Amniotic stem cell (primary cell): ENCODE measurements at regions not wholly inside any gene's neighbourhood (a gene's known extent, or its start where the extent isn't known, plus 50 kb on each side); places are given as distances from the start of the nearest gene placed in this dataset.
"Not testable (repeated sequence)": the region's sequence is repeated elsewhere in the genome, so short reads cannot be mapped to it uniquely, and the experiment has no call there.

ENCODE experiments used
- DNase-seq: peaks from one replicate; lab custom pipeline; 2025; lab: John Stamatoyannopoulos, UW

DNA sequence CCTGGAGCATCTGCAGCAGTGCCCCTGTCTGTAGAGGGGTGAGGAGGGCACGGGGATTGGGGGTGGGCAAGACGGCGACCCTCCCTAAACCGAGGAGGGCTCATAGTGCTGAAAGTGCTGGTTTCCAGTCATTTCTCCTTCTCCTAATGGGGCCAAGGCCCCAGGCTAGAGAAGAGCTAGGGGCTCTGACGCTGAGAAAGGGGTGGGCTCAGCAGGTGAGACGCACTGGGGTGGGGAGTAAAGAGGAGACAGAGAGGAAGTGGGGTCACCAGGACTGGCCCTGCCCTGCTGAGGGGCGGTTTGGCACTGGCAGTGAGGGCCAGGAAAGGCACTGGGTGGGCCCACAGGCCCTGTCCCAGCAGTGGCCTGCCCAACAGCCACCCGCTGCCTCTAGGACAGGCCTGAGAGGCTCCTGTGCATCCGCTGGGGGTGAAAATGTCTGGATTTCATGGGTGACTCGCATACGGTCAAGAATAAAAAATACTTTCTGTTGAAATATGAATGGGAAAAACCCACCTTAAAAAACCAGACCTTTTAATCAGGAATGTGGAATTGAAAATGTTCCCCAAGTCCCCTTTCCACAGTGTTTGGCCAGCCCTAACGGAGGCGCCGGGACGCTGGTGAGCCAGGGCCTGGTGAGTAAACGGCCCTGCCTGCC is 122.4 kb upstream of the SMURF2 start:
- DNase-seq: no peak

DNA sequence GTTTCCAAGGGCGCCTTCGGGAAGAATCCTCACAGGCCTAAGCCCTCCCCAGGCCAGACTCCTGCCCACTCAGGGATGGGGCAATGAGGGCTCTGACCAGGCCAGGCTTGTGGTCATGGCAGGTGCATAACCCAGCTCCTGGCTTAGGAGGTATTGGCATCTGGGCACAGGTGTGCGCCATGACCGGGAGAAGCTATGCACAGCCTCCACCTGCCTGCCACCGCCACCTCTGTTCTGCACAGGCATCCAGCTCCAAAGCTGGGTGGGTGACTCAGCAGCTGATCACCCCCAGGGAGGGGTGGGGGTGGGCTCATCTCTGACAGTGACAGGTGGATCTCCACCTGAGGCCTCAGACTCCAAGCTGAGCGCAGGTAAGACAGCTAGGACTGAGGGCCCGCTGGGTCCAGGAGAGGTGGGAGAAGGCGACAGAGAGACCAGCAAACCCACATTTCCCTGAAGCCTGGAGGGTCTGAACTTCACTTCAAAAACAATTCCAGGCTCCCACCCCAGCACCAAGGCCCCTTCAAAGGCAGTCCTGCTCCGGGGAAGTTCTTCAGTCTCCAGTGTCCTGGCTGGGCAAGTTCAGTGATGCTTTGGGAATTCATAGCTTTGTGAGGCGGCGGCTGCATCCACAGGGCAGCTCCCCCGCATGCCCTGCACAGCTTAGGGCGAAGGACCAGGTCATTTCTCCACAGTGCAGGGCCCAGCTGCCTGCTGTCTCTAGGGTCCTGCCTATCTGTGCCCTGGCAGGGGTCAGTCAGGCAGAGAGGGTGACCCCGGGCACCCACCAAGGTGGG is 121.6 kb upstream of the SMURF2 start:
- DNase-seq: no peak

DNA sequence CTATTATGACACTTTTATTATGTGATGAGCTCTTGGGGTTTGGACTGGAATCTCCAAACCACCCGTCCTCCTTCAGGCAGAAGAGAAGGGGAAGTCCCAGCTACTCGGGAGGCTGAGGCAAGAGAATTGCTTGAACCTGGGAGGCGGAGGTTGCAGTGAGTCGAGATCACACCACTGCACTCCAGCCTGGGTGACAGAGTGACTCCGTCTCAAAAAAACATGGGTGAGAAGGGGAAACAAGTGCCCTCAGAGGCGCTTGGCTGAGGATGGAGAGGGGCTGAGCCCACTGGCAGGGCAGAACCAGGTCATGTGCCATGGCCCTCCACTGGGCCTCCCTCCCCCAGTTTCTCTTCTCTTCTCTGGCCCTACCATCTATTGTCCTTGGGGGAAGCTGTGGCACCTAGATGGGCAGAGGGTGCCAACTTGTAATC is 120.9 kb upstream of the SMURF2 start:
- DNase-seq: no peak

DNA sequence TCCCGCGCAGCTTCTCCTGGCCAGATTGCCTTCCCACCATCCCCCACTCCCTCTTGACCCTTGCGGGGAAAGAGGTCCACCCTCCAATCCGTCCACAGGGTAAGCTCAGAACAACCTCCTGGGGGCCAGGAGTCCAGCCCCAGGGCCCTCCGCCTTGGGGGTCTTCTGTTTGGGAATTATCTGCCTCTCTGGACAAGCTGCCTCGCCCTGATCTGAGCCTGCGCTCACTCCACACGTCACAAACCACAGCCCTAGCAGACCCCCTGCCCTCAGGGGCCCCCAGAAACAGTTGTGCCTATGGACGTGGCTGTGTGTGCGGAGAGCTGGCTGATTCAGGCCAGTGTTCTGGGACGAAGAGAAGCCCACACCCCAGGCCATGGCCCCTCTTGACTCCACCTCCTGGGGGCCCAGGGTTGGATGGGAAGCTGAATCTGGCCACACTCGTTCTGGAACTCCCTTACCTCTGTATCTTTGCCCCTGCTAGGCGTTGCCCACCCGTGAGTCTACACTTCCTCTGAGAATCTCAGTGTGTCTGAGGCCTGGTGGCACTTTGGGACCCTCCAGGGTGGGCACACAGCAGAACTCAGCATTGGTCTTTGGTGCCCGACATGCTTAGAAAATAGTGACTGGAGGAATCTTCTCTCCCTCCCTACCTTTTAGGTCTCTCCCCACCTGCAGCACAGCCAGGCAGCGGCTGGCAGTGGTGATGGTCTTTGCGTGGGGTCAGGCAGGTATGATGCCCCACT is 119.9 kb upstream of the SMURF2 start:
- DNase-seq: no peak

DNA sequence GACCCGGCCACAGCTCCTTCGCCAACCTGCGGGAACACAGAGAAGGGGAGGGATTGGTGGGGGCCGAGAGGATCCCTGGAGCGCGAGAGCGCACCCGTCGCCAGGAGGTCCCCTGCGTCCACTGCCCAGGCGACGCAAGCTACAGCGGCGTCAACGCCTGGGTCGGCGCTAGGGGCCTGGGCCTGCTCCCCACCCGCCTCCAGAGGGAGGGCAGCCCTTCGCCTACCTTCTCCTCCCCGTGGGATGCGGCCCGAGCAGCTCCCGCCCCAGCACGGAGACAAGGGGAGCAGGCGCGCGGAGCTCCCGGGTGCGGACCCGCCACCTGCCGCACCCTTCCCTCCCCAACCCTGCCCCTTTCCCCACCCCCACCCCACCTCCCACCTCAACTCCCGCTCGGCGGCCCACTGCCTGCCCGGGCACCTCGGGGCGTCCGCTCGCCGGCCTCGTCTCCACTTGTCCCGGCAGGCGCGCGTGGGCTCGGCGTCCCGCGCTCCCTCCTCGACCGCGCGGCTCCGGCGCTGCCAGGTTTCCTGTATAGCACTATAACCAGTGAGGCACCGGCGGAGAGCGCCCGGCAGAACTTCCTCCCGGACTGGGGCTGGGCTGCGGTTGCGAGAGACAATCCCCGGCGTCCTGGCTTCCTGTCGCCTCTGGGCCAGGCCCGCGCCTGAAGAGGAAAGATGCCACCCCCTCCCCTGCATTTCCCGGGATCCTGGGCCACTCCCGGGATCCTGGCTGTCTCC is 119.1 kb upstream of the SMURF2 start:
- DNase-seq: no peak

DNA sequence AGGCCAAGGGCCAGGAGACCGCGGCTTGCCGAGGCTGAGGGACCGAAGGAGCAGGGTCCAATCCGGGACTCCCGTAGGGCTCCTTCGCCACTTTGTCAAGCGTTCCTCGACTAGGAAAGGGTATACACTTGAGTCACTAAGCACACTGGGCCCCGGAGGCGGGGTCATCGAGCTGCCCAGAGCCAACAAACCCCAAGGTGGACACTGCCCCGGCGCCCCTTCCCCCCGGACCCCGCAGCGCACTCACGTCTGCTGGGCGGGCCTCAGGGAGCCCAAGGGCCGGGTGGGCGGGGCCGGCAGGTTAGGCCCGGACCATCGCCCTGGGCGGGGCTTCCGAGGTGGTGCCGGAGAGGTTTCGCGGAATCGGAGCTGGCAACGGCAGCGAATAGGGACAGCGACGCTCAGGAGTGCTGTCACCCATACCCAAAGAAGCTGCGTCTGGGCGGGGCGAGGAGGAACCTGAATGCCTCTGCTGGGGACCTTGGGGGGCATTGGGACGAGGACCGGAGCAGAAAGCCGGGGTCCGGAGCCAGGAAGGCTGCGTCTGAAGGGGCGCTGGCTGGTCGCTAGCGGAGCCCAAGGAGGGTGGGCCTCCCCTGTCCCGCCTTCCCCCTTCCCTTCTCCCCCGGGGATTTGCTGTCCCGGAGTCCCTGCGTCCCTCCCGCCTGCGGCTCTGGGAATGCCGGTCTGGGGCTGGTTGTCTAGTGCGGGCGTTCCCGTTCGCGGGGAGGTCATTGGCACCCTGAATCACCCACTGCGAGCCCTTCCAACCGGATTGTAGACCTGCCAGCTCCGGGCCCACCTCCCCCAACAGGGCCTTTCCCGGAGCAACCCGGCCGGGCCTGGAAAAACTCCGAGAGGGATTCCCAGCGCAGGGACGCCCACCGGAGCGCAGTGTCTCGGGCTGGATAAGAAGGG is 118.2 kb upstream of the SMURF2 start:
- no peak for DNase-seq

DNA sequence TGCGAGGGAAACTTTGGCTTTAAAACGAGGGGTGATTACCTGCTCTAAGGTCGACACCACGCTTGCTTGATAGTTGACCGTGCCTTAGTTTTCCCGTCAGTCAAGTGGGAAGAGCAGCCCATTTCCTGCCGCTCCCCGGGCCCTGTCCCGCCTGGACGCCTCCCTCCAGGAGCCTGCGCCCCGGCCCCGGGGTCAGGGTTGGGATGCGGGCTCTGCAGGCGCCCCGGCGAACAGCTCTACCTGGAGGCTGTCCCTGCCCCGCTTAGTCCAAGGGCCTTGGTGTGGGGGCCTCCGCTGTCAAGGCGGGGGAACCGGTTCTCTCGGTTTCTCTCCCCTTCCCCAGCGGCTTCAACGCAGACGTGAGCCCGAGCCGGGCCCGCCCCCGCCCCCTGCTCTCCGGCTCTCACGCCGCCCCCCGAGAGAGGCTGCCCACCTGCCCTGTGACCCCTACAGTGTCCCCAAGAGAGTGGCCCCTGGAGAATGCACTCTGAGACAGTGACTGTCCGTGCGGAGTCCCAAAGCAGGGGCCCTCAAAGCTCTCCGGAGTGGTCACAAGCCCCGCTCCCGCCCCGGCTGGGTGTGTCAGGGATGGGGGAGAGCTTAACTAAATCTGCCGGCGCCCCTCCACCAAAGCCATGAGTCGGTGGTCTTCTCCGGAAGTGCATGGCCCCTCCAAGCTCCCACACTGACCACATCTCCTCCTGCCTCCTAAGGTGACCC is 117.4 kb upstream of the SMURF2 start:
- DNase-seq: no peak

DNA sequence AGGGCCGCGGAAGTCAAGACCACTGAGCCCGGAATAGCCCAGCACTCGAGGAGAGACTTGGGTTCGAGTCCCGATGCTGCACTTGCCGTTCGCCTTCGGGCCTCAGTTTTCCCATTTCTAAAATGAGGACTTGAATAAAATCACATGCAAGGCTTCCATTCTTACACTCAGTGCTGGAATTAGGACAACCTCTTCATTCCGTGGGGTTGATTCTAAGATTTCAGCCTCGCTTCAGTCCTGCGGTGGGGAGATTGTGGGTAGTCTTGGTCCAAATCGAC is 116.9 kb upstream of the SMURF2 start:
- DNase-seq: not testable (repeated sequence)

DNA sequence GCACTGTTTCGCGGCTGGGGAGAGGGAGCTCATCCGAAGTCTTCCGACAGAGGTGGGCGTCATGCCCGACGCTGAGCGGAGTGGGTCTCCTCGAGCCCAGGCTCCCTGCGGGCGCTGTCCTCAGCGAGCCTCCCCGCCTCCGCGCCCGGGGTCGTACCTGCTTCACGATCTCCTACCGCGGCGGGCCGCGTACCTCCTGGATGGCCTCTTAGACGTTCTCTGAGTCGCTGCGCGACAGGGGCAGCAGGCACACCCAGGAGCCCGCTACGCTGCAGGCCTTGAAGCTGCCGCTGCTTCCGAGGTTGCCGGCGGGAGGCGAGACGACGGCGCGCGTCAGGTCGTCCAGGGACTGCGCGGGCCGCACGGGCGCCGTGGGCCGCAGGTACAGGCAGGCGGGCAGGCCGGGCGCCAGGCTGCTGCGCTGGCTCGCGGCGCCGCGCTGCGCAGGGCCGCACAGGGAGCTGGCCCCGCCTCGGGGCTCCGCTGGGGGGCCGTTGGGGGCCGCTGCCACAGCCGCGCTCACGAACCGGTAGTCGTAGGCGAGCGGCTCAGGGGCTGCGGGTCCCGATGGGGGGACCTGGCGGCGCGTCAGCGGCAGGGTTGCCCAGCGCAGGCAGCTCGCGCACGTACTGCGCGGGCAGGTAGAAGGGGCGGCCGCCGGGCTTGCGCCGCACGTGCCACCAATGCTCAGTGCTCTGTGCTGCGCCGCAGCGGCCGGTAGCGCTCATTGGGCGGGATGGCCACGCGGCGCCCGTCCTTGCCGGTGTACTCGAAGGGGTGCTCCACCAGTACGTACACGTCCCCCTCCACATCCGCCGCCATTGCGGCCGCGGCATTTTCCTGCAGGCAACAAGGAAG is 116.4 kb upstream of the SMURF2 start:
- no peak for DNase-seq

DNA sequence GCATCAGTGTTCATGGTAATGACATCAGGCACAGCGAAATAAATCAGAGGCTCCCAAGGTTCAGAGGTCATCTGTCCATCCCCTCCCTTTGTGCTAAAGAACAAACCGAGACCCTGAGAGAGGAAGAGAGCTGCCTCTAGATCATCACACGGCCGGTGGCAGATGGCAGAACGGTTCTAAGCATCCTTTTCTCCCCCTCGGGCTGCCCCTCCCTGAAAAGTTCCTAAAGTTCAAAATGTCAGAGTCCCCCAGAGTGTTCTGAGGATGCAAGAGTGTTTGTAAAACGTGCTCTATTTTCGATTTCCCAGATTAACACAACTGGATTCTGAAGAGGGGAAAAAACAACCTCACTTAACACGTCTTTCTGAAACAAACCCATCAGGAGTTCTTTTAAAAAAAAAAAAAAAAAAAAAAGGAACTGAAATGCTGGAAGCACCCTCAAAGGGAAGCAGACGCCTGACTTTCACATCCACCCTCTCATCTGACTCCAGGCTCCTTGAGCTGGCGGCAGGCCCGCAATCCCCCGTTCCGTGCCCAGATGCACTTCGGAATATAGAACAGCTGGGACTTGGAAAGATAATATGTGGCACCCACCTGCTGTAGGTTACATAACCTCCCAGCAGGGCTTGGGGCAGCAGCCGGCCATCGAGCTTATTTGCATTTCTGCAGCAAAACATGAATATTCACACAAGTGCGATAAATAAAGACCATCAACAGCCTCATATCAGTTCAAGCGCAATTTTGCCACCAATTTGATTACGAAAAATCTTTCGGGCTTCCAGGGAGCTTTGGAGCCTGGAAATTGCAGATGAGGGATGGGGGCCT is 115.5 kb upstream of the SMURF2 start:
- no peak for DNase-seq

DNA sequence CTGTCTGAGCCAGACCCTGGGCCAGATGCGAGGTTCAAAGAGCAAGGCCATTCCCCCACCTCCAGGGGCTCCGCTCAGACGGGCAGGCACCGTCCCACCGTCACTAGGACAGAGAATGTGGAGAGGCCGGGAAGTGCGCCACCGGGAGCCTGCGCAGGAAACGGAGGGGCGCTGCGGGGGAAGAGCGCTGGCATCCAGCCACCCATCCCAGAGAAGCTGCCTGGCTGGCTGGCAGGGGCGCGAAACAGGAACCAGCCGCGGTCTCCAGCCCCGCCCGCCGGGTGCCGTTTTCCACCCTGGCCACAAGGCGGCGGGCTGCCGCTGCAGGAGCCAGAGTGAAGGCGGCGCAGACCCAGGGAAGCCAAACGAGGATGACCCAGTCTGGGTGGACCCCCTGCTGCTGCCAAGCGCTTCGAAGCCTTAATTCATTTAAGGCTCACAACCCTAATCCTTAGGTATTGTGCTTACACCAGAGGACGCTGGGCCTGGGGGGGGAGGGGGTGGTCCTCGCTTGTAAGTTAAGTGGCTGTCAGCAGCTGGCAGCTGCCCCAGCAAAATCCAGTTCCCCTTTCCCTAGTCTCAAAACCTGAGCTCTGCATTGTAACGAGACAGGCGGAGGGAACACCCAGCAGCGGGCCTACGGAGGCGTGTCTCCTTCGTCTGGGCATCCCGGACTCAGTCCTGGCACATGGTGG is 114.8 kb upstream of the SMURF2 start:
- DNase-seq: peak; percentile 36

DNA sequence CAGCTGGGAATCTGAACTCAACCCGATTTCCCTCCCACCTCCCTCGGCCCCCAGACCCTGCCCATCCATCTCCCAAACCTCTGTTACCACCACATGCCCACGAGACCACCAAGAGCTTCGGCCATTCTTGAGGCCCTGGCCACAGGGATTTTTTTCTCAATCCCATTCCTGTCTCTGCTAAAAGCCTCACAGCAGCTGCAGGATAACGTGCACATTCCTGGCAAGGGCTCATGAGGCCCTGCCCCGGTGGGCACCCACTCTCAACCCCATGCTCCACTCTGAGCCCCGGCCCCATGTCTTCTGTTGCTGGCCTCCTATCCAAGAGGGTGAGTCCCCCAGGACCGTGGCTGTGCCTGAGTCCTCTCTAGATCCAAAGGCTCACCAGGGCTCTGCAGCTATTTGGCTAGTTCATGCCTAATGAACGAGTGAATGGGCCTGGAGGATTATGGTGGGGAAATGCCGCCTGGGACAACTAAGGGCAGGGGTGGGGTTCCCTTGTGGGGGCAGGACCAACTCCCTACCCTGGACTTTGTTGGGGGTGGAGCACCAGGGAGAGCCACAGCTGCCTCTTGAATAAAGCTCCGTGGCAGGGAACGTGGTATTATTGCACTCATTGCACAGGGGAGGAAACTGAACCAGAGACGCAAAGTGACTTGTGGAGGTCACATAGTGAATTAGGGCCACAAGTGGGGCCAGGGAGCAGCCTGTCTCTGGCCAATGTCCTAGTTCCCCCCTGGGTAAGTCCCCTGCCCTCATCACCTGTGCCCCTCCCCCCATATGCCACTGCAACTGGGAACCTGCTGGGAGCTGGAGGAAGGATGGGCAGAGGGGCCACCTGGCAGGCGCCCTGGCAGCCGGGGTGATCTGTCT is 113.8 kb upstream of the SMURF2 start:
- DNase-seq: no peak

DNA sequence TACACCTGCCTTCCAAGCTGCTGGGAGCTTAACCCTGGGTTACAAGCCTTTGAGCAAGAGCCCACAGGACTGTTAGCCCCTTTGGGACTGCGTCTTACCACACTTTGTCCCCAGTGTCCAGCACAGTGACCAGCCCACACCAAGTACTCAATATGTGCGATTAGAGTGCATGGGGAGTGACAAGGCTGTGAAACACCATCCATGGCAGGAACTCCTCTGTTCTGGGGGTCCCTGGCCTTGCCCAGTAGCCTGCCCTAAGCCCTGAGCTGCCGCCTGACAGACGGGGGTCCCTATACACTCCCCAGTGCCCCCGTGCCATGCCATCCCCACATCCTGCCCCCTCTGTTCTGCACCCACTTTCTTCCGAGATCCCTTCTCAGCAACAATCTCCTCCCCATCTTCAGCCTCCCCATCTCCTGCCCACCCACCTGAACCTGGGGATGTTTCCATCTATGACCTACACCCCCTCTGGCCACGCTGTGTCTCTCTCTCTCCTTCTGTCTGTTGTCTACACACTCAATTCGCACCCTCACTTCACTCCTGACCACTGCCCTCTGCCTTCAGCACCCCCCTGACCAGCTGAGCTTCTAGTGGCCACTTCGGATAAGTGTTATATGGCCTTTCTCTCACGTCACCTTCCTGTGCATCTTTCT is 112.9 kb upstream of the SMURF2 start:
- no peak for DNase-seq

DNA sequence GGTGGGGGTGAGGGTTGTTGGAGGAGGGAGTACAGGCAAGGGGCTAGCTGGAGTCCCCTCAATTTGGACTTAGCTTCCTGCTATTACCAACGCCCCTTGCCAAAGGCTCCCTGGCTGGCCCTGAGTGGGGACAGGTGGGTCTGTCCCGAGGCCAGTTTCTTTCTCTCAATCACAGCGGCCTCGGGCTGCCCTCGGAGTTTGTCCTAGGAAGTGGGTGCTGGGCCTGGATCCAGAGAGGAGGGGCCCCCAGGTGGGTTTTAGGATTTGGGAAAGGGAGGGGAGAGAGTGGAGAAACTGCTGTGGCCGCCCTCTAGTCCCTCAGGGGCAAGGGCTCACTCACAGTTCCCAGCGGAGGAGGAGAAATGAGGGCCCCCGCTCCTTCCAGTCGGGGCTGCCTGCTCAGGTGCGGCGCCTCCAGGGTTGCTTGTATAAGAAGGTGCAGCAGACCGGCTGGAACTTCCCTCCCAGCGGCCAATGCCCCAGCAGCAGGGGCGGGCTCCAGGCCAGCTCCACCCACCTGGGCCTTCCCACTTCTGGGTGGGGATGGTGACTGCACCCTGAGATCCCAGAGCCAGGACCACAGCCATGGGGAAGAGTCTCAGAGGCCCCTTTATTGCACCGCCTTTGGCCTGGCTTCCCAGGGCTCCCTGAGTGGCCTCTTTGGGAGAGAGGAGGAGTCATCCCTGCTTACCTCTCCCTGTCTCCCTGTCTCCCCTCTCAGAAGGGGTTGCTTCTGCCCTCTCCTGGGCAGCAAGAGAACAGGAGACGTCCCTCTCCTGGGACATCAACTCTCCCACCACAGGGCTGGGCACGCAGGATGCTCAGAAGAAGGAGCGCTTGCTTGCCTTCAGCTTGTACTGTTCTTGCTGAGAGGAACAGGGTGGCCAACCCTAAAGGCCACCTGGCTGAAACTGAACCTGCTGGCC is 112.0 kb upstream of the SMURF2 start:
- no peak for DNase-seq

DNA sequence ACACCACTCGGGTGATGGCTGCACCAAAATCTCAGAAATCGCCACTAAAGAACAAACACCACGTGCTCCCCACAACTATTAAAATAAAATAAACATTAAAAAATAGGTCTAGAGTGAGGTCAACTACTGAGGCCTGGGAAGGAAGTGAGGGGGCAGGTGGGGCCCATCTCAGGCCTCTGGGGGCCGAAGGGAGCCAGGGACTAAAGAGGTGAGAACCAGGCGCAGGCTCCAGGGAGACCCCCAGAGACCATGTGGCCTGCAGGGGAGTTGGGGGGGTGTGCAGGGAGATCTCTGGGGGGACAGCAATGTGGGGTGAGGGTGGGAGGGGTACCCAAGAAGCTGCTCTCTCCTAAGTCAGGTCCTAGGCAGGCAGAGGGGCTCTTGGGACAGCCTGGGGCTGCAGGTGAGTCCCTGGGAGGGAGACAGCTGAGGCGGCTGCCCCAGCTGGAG is 111.3 kb upstream of the SMURF2 start:
- DNase-seq: no peak
